ENCODE measurements at regions not wholly inside any gene's neighbourhood (a gene's known extent, or its start where the extent isn't known, plus 50 kb on each side); places are given as distances from the start of the nearest gene placed in this dataset.

GRCh38 chr2:4502230-4502843 is 799.0 kb downstream of the DCDC2C start:
- TF ChIP-seq, protein P1, sequence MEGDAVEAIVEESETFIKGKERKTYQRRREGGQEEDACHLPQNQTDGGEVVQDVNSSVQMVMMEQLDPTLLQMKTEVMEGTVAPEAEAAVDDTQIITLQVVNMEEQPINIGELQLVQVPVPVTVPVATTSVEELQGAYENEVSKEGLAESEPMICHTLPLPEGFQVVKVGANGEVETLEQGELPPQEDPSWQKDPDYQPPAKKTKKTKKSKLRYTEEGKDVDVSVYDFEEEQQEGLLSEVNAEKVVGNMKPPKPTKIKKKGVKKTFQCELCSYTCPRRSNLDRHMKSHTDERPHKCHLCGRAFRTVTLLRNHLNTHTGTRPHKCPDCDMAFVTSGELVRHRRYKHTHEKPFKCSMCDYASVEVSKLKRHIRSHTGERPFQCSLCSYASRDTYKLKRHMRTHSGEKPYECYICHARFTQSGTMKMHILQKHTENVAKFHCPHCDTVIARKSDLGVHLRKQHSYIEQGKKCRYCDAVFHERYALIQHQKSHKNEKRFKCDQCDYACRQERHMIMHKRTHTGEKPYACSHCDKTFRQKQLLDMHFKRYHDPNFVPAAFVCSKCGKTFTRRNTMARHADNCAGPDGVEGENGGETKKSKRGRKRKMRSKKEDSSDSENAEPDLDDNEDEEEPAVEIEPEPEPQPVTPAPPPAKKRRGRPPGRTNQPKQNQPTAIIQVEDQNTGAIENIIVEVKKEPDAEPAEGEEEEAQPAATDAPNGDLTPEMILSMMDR (IDR thresholded peaks at IDR 0.05), result no peak
- no peak for TF ChIP-seq ZFX (IDR thresholded peaks at IDR 0.05; ENCODE audit: borderline replicate concordance)
